ENCODE measurements at regions not wholly inside any gene's neighbourhood (a gene's known extent, or its start where the extent isn't known, plus 50 kb on each side); places are given as distances from the start of the nearest gene placed in this dataset.

GRCh38 chr13:79003989-79004898 lies 345.3 kb upstream of the OBI1 start:
- TF ChIP-seq, protein P1, sequence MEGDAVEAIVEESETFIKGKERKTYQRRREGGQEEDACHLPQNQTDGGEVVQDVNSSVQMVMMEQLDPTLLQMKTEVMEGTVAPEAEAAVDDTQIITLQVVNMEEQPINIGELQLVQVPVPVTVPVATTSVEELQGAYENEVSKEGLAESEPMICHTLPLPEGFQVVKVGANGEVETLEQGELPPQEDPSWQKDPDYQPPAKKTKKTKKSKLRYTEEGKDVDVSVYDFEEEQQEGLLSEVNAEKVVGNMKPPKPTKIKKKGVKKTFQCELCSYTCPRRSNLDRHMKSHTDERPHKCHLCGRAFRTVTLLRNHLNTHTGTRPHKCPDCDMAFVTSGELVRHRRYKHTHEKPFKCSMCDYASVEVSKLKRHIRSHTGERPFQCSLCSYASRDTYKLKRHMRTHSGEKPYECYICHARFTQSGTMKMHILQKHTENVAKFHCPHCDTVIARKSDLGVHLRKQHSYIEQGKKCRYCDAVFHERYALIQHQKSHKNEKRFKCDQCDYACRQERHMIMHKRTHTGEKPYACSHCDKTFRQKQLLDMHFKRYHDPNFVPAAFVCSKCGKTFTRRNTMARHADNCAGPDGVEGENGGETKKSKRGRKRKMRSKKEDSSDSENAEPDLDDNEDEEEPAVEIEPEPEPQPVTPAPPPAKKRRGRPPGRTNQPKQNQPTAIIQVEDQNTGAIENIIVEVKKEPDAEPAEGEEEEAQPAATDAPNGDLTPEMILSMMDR (IDR thresholded peaks at IDR 0.05): no peak
- no peak for TF ChIP-seq POLR2AphosphoS5 (IDR thresholded peaks at IDR 0.05; ENCODE audit: low read depth, low read length)
- no peak for TF ChIP-seq GABPA (IDR thresholded peaks at IDR 0.05; ENCODE audit: low read depth)
- TF ChIP-seq RFX5 (IDR thresholded peaks at IDR 0.05; ENCODE audit: low read length): no peak
- TF ChIP-seq, protein P2, sequence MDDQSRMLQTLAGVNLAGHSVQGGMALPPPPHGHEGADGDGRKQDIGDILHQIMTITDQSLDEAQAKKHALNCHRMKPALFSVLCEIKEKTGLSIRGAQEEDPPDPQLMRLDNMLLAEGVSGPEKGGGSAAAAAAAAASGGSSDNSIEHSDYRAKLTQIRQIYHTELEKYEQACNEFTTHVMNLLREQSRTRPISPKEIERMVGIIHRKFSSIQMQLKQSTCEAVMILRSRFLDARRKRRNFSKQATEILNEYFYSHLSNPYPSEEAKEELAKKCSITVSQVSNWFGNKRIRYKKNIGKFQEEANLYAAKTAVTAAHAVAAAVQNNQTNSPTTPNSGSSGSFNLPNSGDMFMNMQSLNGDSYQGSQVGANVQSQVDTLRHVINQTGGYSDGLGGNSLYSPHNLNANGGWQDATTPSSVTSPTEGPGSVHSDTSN (IDR thresholded peaks at IDR 0.05): no peak
- no peak for TF ChIP-seq NFIC (IDR thresholded peaks at IDR 0.05; ENCODE audit: borderline replicate concordance)
- TF ChIP-seq MEF2A (IDR thresholded peaks at IDR 0.05; ENCODE audit: borderline replicate concordance, low read depth): no peak
- TF ChIP-seq, protein P3, sequence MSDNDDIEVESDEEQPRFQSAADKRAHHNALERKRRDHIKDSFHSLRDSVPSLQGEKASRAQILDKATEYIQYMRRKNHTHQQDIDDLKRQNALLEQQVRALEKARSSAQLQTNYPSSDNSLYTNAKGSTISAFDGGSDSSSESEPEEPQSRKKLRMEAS (IDR thresholded peaks at IDR 0.05; ENCODE audit: low read depth): no peak

All from SK-N-SH (cell line).